ENCODE measurements at regions not wholly inside any gene's neighbourhood (a gene's known extent, or its start where the extent isn't known, plus 50 kb on each side); places are given as distances from the start of the nearest gene placed in this dataset.

- Histone ChIP-seq H4K20me1 (ENCODE audit: insufficient read depth, low read length) (no peaks in the 10 kb centered on the region), H3K4me1 (ENCODE audit: insufficient read depth, low read length) (no peaks in the 10 kb centered on the region), H3K9ac (ENCODE audit: insufficient read depth, low read depth, low read length) (no peak overlapping the region), H3K9me3 (ENCODE audit: low read length) (no peaks in the 10 kb centered on the region), H3K27ac (ENCODE audit: extremely low read length, insufficient read depth, low read length) (no peak overlapping the region), H3K4me3 (replicated peaks in 1 of 3; ENCODE audit: insufficient read depth in 1 of 3, low read depth in 2 of 3, low read length in 3 of 3) (no peak overlapping the region), H3K79me2 (ENCODE audit: insufficient read depth, low read length) (no peaks in the 10 kb centered on the region), H3K4me2 (ENCODE audit: low read depth, low read length) (no peak overlapping the region), H3K36me3 (replicated peaks in 1 of 2; ENCODE audit: control insufficient read depth in 1 of 2, insufficient read depth in 2 of 2, low read length in 2 of 2) (no peaks in the 10 kb centered on the region), H2AFZ (ENCODE audit: low read length) (no peak overlapping the region), H3K27me3 (ENCODE audit: control insufficient read depth in 1 of 2, insufficient read depth in 2 of 2, low read length in 2 of 2) (no peaks in the 10 kb centered on the region; a peak in 1 of 5 replicates)
- POLR2A ChIA-PET: no interaction called here
- ATAC-seq (no peak), FAIRE-seq (no peak), DNase-seq (ENCODE audit: low spot score) (no peak)
- CTCF ChIA-PET (ENCODE audit: low intra/inter-chr PET ratio, low total read pairs): no interaction called here
- intact Hi-C loops (cut with micrococcal nuclease; ENCODE audit: unreplicated experiment): no loop called here
- in situ Hi-C loops (cut with HindIII; ENCODE audit: extremely low pct_ligation_motif_present, low pct_unique_long_range_greater_than_20kb): no loop called here
- TF ChIP-seq, protein P1, sequence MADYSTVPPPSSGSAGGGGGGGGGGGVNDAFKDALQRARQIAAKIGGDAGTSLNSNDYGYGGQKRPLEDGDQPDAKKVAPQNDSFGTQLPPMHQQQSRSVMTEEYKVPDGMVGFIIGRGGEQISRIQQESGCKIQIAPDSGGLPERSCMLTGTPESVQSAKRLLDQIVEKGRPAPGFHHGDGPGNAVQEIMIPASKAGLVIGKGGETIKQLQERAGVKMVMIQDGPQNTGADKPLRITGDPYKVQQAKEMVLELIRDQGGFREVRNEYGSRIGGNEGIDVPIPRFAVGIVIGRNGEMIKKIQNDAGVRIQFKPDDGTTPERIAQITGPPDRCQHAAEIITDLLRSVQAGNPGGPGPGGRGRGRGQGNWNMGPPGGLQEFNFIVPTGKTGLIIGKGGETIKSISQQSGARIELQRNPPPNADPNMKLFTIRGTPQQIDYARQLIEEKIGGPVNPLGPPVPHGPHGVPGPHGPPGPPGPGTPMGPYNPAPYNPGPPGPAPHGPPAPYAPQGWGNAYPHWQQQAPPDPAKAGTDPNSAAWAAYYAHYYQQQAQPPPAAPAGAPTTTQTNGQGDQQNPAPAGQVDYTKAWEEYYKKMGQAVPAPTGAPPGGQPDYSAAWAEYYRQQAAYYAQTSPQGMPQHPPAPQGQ (CRISPR knock-in tag; IDR thresholded peaks at IDR 0.05; ENCODE audit: borderline replicate concordance): no peak
- TF ChIP-seq, protein P2, sequence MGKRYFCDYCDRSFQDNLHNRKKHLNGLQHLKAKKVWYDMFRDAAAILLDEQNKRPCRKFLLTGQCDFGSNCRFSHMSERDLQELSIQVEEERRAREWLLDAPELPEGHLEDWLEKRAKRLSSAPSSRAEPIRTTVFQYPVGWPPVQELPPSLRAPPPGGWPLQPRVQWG (CRISPR knock-in tag; IDR thresholded peaks at IDR 0.05; ENCODE audit: borderline replicate concordance, low read depth): no peak
- no peak for TF ChIP-seq RBAK (CRISPR knock-in tag; IDR thresholded peaks at IDR 0.05)
- TF ChIP-seq ZNF230 (CRISPR knock-in tag; IDR thresholded peaks at IDR 0.05): no peak
- TF ChIP-seq NR3C1 (CRISPR knock-in tag; IDR thresholded peaks at IDR 0.05): no peak
- BruUV-seq (replicated peaks): no TSS peak
- WGBS (ENCODE audit: low lambda C conversion rate): 0% methylated on average over 2 of the region's 2 CpGs
Observed at GRCh38 chr3:139870000-139870675, 64.8 kb upstream of the CLSTN2 start.

- no peaks in the 10 kb centered on the region for H3K9me3 ChIP-seq (ENCODE audit: low read length)
- H3K27ac ChIP-seq (ENCODE audit: extremely low read length, insufficient read depth, low read length): no peak overlapping the region
- no peak overlapping the region for H2AFZ ChIP-seq (ENCODE audit: low read length)
- 29% methylated on average over 2 of the region's 2 CpGs for WGBS (ENCODE audit: low lambda C conversion rate)
- FAIRE-seq (no peak), DNase-seq (ENCODE audit: low spot score) (no peak), ATAC-seq (no peak)
- no peaks in the 10 kb centered on the region for H3K79me2 ChIP-seq (ENCODE audit: insufficient read depth, low read length)
- CTCF ChIA-PET (ENCODE audit: low intra/inter-chr PET ratio, low total read pairs): no interaction called here
- POLR2A ChIA-PET: no interaction called here
- H3K4me1 ChIP-seq (ENCODE audit: insufficient read depth, low read length): no peaks in the 10 kb centered on the region
- no peak overlapping the region for H3K4me3 ChIP-seq (replicated peaks in 1 of 3; ENCODE audit: insufficient read depth in 1 of 3, low read depth in 2 of 3, low read length in 3 of 3)
- no peaks in the 10 kb centered on the region for H3K36me3 ChIP-seq (replicated peaks in 1 of 2; ENCODE audit: control insufficient read depth in 1 of 2, insufficient read depth in 2 of 2, low read length in 2 of 2)
- no peaks in the 10 kb centered on the region for H4K20me1 ChIP-seq (ENCODE audit: insufficient read depth, low read length)
- no peaks in the 10 kb centered on the region; a peak in 1 of 5 replicates for H3K27me3 ChIP-seq (ENCODE audit: control insufficient read depth in 1 of 2, insufficient read depth in 2 of 2, low read length in 2 of 2)
- H3K9ac ChIP-seq (ENCODE audit: insufficient read depth, low read depth, low read length): no peak overlapping the region
- intact Hi-C loops (cut with micrococcal nuclease; ENCODE audit: unreplicated experiment): no loop called here
- no peak overlapping the region for H3K4me2 ChIP-seq (ENCODE audit: low read depth, low read length)
- in situ Hi-C loops (cut with HindIII; ENCODE audit: extremely low pct_ligation_motif_present, low pct_unique_long_range_greater_than_20kb): no loop called here
- BruUV-seq (replicated peaks): no TSS peak
- TF ChIP-seq ZNF563 (CRISPR knock-in tag; IDR thresholded peaks at IDR 0.05): no peak
- TF ChIP-seq ZNF652 (CRISPR knock-in tag; IDR thresholded peaks at IDR 0.05; ENCODE audit: borderline replicate concordance, low read depth): no peak
- TF ChIP-seq ZNF619 (CRISPR knock-in tag; IDR thresholded peaks at IDR 0.05): no peak
Observed at GRCh38 chr3:139868773-139869172, 66.2 kb upstream of the CLSTN2 start.
